Stomach (tissue), 4 donors: ENCODE measurements at regions not wholly inside any gene's neighbourhood (a gene's known extent, or its start where the extent isn't known, plus 50 kb on each side); places are given as distances from the start of the nearest gene placed in this dataset.

Experiments
- CTCF ChIP-seq, 7 experiments: fragments of 450-650 bp in 4 of 7; fragments of 200-600 bp in 3 of 7; sonication (generic) in 3 of 7; IDR thresholded peaks; one replicate each; pipeline ENCODE4 v1.5.1; 2016 to 2019; ENCODE audit warnings: antibody characterized with exemption in 7 of 7, control low read depth in 2 of 7, mild to moderate bottlenecking in 1 of 7
- EP300 ChIP-seq: sonication (generic); formaldehyde crosslinking; IDR thresholded peaks from one replicate; pipeline ENCODE4 v1.6.1; 2017; ENCODE audit warnings: antibody characterized with exemption

- TF ChIP-seq CTCF (IDR thresholded peaks at IDR 0.05) (no peak), EP300 (no peak)
These were observed 538.3 kb downstream of the NPIPA7 start for GRCh38 chr16:16917191-16917785.
